ENCODE measurements at regions not wholly inside any gene's neighbourhood (a gene's known extent, or its start where the extent isn't known, plus 50 kb on each side); places are given as distances from the start of the nearest gene placed in this dataset.
"Not testable (repeated sequence)": the region's sequence is repeated elsewhere in the genome, so short reads cannot be mapped to it uniquely, and the experiment has no call there.

GRCh38 chr16:51271156-51271701, 120.2 kb upstream of the SALL1 start:
- no peak for DNase-seq (ENCODE audit: low read depth)
- no peak overlapping the region for H3K4me3 ChIP-seq (replicated peaks; ENCODE audit: low read depth, low read length)
- no peak for TF ChIP-seq CTCF (IDR thresholded peaks at IDR 0.05; ENCODE audit: low read length, missing control alignments)

DNA sequence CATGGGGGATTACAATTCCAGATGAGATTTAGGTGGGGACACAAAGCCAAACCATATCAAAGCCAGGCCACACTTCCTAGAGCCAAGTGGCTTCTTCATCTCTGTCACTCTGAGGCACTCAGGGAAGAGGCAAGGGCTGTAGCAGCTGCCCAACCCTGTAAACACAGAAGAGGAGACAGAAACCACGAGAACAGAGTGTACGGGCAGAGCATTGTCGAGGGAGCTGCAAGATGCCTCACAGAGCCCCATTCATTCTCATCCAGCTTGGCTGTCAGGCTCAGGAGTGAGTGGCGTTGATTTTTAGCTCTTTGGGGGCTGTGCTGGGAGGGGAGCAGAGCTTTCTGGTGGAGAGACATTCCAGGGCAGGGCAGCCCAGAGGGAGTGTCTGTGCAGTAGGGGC, 117.2 kb upstream of the SALL1 start:
- H3K4me3 ChIP-seq (replicated peaks; ENCODE audit: low read depth, low read length) = no peak overlapping the region
- no peak for TF ChIP-seq CTCF (IDR thresholded peaks at IDR 0.05; ENCODE audit: low read length, missing control alignments)

GRCh38 chr16:51267681-51268080, 116.6 kb upstream of the SALL1 start:
- DNase-seq (ENCODE audit: low read depth) = no peak
- no peak overlapping the region for H3K4me3 ChIP-seq (replicated peaks; ENCODE audit: low read depth, low read length)
- TF ChIP-seq CTCF (IDR thresholded peaks at IDR 0.05; ENCODE audit: low read length, missing control alignments) = no peak

More for the DNA sequence above, 117.2 kb upstream of the SALL1 start:
- DNase-seq (ENCODE audit: low read depth) = no peak

GRCh38 chr16:51262428-51262827, 111.4 kb upstream of the SALL1 start:
- no peak overlapping the region for H3K4me3 ChIP-seq (replicated peaks; ENCODE audit: low read depth, low read length)
- DNase-seq (ENCODE audit: low read depth) = no peak
- no peak for TF ChIP-seq CTCF (IDR thresholded peaks at IDR 0.05; ENCODE audit: low read length, missing control alignments)

GRCh38 chr16:51261919-51262318, 110.8 kb upstream of the SALL1 start:
- DNase-seq (ENCODE audit: low read depth) = no peak
- no peak for TF ChIP-seq CTCF (IDR thresholded peaks at IDR 0.05; ENCODE audit: low read length, missing control alignments)
- H3K4me3 ChIP-seq (replicated peaks; ENCODE audit: low read depth, low read length) = no peak overlapping the region

- no peak for TF ChIP-seq CTCF (IDR thresholded peaks at IDR 0.05; ENCODE audit: low read length, missing control alignments)
Measured at GRCh38 chr16:51255349-51255972, 104.4 kb upstream of the SALL1 start.

GRCh38 chr16:51254390-51254789, 103.3 kb upstream of the SALL1 start:
- not testable (repeated sequence) for H3K4me3 ChIP-seq (replicated peaks; ENCODE audit: low read depth, low read length)

More at GRCh38 chr16:51255349-51255972, 104.4 kb upstream of the SALL1 start:
- no peak overlapping the region for H3K4me3 ChIP-seq (replicated peaks; ENCODE audit: low read depth, low read length)
- DNase-seq (ENCODE audit: low read depth) = no peak

More at GRCh38 chr16:51254390-51254789, 103.3 kb upstream of the SALL1 start:
- not testable (repeated sequence) for DNase-seq (ENCODE audit: low read depth)

Data from fibroblast of pulmonary artery (primary cell).